AG09319 (cell line): ENCODE measurements at regions not wholly inside any gene's neighbourhood (a gene's known extent, or its start where the extent isn't known, plus 50 kb on each side); places are given as distances from the start of the nearest gene placed in this dataset.
"Not testable (repeated sequence)": the region's sequence is repeated elsewhere in the genome, so short reads cannot be mapped to it uniquely, and the experiment has no call there.

Experiments
- DNase-seq: peaks from one replicate; pipeline ENCODE4 v3.0.0-alpha.2; 2010; ENCODE audit warnings: low read depth; ENCODE audit errors: extremely low read depth
- TF ChIP-seq, protein P1 (sequence below): IDR thresholded peaks from 2 replicates; pipeline ENCODE4 v1.5.1; 2011; ENCODE audit warnings: low read depth, mild to moderate bottlenecking, inconsistent platforms, low read length, moderate library complexity

DNA sequence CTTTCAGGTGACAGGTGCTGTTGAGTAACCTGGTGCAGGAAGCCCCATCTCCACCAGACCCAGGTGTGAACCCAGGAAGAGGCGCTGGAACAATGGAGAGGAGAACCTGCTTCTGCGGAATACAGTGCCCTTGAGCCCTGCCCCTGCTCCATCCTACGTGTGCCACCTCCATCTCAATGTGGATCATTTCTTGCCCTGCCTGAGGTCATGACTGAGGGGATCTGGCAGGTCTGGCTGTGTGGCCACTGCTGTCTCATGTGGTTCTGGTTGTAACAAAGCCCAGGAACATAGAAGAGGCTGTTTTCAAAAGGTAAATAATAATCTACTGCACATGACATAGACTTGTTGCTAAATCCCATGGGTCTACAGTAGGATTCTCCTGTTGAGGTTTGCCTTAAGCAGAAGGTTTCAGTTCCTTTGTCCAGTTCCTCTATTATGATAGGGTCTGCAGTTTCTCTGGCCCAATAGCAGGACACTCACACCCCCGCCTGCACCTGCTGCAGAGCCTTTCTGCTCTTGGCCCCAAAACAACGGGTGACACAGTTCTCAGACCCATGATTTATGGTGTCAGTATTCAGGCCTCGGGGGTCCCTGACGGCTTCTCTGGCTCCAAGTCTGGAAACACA, 113.5 kb upstream of the IGLL5 start:
- no peak for DNase-seq
- TF ChIP-seq, protein P1, sequence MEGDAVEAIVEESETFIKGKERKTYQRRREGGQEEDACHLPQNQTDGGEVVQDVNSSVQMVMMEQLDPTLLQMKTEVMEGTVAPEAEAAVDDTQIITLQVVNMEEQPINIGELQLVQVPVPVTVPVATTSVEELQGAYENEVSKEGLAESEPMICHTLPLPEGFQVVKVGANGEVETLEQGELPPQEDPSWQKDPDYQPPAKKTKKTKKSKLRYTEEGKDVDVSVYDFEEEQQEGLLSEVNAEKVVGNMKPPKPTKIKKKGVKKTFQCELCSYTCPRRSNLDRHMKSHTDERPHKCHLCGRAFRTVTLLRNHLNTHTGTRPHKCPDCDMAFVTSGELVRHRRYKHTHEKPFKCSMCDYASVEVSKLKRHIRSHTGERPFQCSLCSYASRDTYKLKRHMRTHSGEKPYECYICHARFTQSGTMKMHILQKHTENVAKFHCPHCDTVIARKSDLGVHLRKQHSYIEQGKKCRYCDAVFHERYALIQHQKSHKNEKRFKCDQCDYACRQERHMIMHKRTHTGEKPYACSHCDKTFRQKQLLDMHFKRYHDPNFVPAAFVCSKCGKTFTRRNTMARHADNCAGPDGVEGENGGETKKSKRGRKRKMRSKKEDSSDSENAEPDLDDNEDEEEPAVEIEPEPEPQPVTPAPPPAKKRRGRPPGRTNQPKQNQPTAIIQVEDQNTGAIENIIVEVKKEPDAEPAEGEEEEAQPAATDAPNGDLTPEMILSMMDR = no peak

DNA sequence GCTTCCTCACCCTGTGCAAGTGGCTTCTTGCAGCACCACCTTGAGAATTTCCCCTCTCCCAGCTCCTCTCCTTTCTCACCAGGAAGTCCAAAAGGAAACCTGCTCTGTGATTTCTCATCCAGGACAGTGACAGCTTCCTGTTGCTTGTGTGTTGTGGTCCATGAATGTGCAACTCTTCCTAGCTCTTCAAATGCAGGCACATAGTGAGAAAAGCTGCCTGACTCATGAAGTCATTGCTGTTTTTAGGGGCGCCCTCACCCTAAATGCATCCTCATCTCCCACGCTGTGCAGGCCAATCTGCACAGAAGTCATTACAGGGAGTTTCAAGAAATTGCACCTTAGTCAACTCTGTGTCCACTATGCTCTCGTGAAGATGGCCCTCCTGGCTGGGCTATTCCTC, 112.9 kb upstream of the IGLL5 start:
- not testable (repeated sequence) for DNase-seq

DNA sequence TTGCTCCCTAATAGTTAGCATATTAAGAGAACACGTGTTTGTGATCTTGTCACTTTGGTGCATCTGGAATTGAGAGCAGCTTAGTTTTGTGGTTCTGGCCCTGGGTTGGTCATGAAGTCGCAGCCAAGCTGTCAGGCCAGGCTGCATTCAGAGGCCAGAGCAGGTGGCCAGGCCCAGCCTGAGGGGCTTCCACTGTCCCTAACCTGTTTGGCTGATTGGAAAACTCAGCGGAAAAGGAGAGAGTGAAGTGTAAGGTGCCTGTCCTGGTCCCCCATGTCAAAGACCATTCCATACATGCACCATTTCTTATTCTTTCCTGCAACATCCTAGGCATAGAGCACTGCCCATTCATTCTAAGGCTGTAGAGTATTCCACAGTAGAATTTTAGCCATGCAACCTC, 111.5 kb upstream of the IGLL5 start:
- TF ChIP-seq, protein P1 = no peak
- DNase-seq = no peak

DNA sequence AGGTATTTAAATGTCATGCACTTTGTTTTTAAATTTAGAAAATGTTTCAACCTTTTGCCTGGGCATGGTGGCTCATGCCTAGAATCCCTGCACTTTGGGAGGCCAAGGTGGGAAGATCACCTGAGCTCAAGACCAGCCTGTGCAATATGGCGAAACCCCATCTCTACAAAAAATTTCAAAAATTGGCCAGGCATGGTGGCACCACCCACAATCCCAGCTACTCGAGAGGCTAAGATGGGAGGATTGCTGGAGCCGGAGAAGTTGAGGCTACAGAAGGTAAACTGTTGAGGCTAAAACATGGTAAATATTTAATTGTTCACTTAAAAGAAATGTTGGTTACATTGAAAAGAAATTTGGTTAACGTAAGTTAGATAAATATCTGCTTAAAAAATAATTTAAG, 108.4 kb upstream of the IGLL5 start:
- TF ChIP-seq, protein P1 = no peak
- DNase-seq = no peak

DNA sequence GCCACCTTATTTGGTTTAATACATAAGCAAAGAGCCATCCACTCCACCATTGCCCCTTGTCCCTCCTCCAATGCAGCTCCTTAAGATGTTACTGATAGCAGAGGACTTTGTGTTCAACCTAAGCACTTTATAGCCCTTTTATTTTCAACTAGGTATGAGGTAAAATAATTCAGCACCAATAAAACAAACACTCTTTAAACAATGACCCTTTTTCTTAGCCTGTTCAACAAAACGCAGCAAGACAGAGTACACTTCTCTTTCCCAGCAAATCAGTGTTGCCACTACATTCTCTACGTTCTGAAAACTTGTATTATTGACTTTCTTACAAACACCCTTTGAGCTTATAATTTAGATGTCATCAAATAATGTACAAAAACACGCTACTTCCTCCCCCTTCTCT, 104.0 kb upstream of the IGLL5 start:
- TF ChIP-seq, protein P1 = no peak
- DNase-seq = no peak

DNA sequence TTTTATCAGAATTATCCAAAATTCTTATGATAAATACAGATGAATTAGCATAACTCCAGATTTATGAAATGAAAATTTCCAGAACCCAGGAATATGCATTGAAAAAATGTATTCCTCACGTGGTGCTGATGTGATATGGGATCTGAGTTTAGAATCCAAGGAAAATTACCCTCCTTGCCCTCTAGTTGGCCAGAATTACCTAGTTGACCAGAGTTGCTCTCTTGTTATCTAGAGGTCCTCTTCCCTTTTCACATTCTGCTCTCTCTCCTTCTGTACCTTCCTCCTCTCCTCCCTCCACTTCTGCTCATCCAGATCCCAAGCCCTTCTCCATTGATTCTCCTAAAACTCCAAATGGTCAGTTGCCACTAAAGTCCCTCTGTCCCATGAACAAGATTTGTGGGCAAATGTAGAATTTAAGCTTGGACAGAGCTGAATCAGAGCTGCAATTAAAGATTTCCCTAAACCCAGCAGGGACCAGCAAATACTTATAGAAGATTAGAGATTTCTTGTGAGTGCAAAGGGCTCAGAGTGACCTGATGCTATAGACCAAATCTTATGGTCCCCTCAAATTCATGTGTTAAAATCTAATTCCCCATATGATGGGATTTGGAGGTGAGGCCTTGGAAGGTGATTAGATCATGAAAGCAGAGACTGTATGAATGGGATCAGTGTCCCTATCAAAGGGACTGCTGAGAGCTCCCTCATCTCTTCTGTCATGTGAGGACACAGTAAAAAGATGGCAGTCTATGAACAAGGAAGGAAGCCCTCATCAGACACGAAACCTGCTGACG, 103.2 kb upstream of the IGLL5 start:
- TF ChIP-seq, protein P1 = no peak
- no peak for DNase-seq

DNA sequence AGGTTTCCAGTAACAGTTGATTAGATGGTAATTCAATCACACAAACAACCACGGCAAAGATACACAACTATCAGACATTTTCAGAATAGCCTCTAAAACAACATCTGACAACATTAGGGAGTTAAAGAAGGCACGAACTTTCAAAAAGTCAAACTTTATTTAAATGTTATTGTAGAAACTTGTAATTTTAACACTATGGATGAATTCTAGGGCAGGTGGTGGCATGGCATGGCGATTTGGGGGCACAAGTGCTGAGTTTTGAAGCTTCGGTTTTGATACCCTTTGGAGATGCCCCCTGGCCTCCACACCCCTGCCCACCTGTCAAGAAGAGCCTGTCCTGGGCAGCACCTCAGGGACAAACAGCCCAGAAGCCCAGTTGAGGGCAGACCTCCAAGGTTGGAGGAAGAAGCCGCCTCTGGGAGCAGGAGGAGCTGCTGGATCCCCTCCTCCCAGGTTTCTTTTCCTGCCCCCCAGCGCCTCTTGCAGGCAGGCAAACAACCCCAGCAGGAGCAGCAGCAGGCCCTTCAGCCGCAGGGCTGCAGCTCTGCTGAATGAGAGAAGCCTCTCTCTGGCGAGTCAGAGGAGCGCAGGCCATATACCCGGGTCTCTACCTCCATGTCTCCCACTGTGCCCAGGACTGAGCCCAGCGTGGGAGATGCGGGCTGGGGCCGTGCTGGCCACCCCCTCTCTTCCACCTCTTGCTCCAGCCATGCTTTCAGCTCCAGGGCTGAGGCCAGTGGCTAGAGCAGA, 102.1 kb upstream of the IGLL5 start:
- TF ChIP-seq, protein P1 = no peak
- DNase-seq = no peak
